ENCODE measurements at regions not wholly inside any gene's neighbourhood (a gene's known extent, or its start where the extent isn't known, plus 50 kb on each side); places are given as distances from the start of the nearest gene placed in this dataset.

DNA sequence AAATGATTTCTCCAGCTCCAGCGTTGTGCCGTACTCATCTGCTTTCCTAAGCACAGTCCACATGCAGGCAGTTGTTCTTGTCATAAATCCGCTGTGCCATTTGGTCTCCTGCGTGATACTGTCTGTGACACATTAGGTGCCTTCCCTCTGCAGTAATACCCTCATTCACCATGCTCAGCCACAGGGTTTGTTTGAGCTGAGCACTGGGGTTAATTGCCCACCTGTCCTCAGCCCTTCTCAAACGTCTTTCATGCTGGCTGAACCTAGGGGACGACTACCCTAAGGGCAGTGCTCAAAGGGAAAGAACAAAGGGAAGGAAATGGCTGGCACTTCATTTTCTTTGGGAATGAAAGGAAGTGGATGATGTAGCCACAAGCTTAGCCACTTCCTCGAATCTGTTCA is 64.2 kb upstream of the MYLIP start:
- Histone ChIP-seq H3K23me2 (ENCODE audit: insufficient read length, low read depth, low read length, poor library complexity, severe bottlenecking) (no peaks in the 10 kb centered on the region), H4K8ac (replicated peaks; ENCODE audit: insufficient read length, low read depth, low read length) (no peak overlapping the region), H2BK15ac (ENCODE audit: low read depth, low read length) (no peak overlapping the region), H3K18ac (ENCODE audit: insufficient read length, low read depth, low read length) (no peak overlapping the region), H3T11ph (ENCODE audit: low read length) (no peak overlapping the region), H2AFZ (ENCODE audit: low read length) (no peak overlapping the region), H3K9ac (ENCODE audit: extremely low read depth, insufficient read length, low read length) (no peak overlapping the region), H2BK12ac (ENCODE audit: insufficient read length, low read depth, low read length) (no peak overlapping the region), H3K4me2 (ENCODE audit: insufficient read depth, insufficient read length, low read length) (peak overlapping the region; percentile 7), H3K4me1 (ENCODE audit: insufficient read depth, low read length) (peaks cover 12% of the 10 kb centered on the region; the same call in 1 of the 2 replicates), H4K20me1 (ENCODE audit: control insufficient read depth, insufficient read depth, insufficient read length) (no peaks in the 10 kb centered on the region), H2BK20ac (ENCODE audit: low read depth, low read length, poor library complexity, severe bottlenecking) (no peak overlapping the region), H3K9me3 (ENCODE audit: control insufficient read depth, low read depth, low read length) (no peaks in the 10 kb centered on the region), H2BK5ac (ENCODE audit: insufficient read length, low read length) (no peak overlapping the region), H3K14ac (ENCODE audit: insufficient read depth, low read length) (no peak overlapping the region), H3K56ac (ENCODE audit: insufficient read length, low read depth, low read length) (no peak overlapping the region), H3K79me1 (ENCODE audit: insufficient read depth, low read depth, low read length, poor library complexity, severe bottlenecking) (no peaks in the 10 kb centered on the region), H3K4ac (ENCODE audit: low read depth, low read length) (no peak overlapping the region), H2AK5ac (ENCODE audit: insufficient read length, low read length) (no peak overlapping the region), H3K23ac (ENCODE audit: insufficient read length, low read depth, low read length) (no peak overlapping the region), H3K27ac (ENCODE audit: insufficient read length, low read depth, low read length) (no peak overlapping the region), H2BK120ac (ENCODE audit: low read depth, low read length, poor library complexity, severe bottlenecking) (no peak overlapping the region), H4K5ac (ENCODE audit: insufficient read length, low read depth, low read length) (no peak overlapping the region), H4K91ac (ENCODE audit: insufficient read length, low read depth, low read length) (no peak overlapping the region), H3K79me2 (ENCODE audit: insufficient read depth, low read length) (no peaks in the 10 kb centered on the region), H3K27me3 (ENCODE audit: insufficient read depth, low read length) (no peaks in the 10 kb centered on the region)
- Mint-ChIP-seq H3K9me3 (no peaks in the 10 kb centered on the region), H3K27me3 (ENCODE audit: low read depth) (peaks cover 3% of the 10 kb centered on the region; the same call in 1 of the 2 replicates), H3K27ac (peak overlapping the region; percentile 3 to 90 (median 21); a peak in 5 of 7 replicates), H3K4me3 (no peak overlapping the region; a peak in 1 of 5 replicates), H3K36me3 (ENCODE audit: insufficient read depth in 1 of 3, low read depth in 3 of 3) (no peaks in the 10 kb centered on the region), H3K4me1 (peaks cover 24 to 30% of the 10 kb centered on the region in 2 experiments)
- TF ChIP-seq, protein P1, sequence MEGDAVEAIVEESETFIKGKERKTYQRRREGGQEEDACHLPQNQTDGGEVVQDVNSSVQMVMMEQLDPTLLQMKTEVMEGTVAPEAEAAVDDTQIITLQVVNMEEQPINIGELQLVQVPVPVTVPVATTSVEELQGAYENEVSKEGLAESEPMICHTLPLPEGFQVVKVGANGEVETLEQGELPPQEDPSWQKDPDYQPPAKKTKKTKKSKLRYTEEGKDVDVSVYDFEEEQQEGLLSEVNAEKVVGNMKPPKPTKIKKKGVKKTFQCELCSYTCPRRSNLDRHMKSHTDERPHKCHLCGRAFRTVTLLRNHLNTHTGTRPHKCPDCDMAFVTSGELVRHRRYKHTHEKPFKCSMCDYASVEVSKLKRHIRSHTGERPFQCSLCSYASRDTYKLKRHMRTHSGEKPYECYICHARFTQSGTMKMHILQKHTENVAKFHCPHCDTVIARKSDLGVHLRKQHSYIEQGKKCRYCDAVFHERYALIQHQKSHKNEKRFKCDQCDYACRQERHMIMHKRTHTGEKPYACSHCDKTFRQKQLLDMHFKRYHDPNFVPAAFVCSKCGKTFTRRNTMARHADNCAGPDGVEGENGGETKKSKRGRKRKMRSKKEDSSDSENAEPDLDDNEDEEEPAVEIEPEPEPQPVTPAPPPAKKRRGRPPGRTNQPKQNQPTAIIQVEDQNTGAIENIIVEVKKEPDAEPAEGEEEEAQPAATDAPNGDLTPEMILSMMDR (conservative IDR thresholded peaks at IDR 0.05), result no peak
- no CpG with 5 or more reads among the region's 7 CpGs for WGBS (ENCODE audit: extremely low coverage, insufficient read length, low lambda C conversion rate)
- peak; percentile 87 for DNase-seq
